KOPT-K1 (cell line): ENCODE measurements at regions not wholly inside any gene's neighbourhood (a gene's known extent, or its start where the extent isn't known, plus 50 kb on each side); places are given as distances from the start of the nearest gene placed in this dataset.

ENCODE experiments used
- H3K27ac ChIP-seq: fragments of 200-600 bp; sonication (generic); 2 replicates; pipeline ENCODE4 v1.5.1; 2016; ENCODE audit warnings: antibody characterized with exemption, mild to moderate bottlenecking, low read depth, low read length; ENCODE audit not compliant: poor library complexity, severe bottlenecking
- H3K36me3 ChIP-seq: fragments of 200-600 bp; sonication (generic); 2 replicates; pipeline ENCODE4 v1.5.1; 2017; ENCODE audit warnings: antibody characterized with exemption, mild to moderate bottlenecking, low read length, moderate library complexity; ENCODE audit not compliant: insufficient read depth
- H3K9me3 ChIP-seq: fragments of 200-600 bp; sonication (generic); 2 replicates; pipeline ENCODE4 v1.5.1; 2017; ENCODE audit warnings: antibody characterized with exemption, low read length, mild to moderate bottlenecking; ENCODE audit not compliant: insufficient read depth, poor library complexity, severe bottlenecking

GRCh38 chr18:71471963-71472725, 1072.0 kb downstream of the CBLN2 start:
- no peak overlapping the region for H3K27ac ChIP-seq
- H3K36me3 ChIP-seq, result no peaks in the 10 kb centered on the region
- H3K9me3 ChIP-seq, result no peaks in the 10 kb centered on the region

- H3K9me3 ChIP-seq, result no peaks in the 10 kb centered on the region
- no peak overlapping the region for H3K27ac ChIP-seq
- no peaks in the 10 kb centered on the region for H3K36me3 ChIP-seq
Observed at GRCh38 chr18:71456206-71456605, 1087.9 kb downstream of the CBLN2 start.

DNA sequence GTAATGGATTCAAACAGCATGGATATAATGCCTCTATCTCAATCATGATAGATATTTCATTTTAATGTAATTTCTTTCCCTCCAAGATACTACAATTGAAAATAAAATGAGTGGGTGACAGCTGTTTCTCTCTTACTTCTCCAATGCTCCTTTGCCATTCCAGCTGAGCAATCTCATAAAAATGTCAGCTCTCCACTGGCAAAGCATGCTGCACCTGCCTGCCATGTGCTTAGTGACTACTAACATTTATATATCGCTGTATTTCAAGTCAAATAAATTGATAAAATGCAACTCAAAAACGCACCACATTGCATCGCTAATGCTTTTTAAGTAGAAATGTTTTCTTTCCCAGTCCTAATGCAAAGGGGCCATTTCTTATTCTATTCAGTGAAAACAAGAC, 1093.9 kb downstream of the CBLN2 start:
- no peak overlapping the region for H3K27ac ChIP-seq
- no peaks in the 10 kb centered on the region for H3K9me3 ChIP-seq
- no peaks in the 10 kb centered on the region for H3K36me3 ChIP-seq

DNA sequence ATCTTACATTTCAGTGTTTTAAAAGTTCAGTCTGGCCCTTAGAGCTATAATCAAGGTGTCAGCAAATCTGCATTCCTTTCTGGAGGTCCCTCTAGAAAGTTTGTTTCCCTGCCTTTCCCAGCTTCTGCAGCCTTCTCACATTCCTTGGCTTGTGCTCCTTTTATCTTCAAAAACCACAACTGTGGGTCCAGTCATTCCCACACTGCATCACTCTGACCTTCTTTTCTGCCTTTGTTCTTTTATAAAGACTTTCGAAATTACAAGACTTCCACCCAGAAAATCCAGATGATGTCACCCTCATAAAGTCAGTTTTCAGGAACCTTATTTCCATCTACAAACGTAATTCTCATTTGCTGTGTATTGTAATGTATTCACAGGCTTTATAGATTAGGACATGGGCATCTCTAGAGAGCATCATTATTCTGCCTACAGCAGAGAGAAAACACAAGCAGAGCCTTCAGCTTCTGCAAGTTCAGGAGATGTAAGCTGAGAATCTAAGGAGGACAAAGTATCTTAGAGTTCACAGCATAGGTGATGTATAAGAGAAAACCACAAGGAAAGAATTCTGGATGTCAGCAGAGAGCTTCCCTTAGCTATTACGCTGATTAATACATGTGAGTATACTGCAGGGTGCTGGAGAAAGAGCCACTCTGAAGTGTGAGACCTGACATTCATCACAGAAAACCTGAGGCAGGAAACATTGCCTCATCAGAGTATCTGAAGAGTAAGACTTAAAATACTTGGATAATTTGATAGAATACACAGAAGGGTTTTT, 1100.2 kb downstream of the CBLN2 start:
- no peaks in the 10 kb centered on the region for H3K36me3 ChIP-seq
- H3K9me3 ChIP-seq, result no peaks in the 10 kb centered on the region
- no peak overlapping the region for H3K27ac ChIP-seq

DNA sequence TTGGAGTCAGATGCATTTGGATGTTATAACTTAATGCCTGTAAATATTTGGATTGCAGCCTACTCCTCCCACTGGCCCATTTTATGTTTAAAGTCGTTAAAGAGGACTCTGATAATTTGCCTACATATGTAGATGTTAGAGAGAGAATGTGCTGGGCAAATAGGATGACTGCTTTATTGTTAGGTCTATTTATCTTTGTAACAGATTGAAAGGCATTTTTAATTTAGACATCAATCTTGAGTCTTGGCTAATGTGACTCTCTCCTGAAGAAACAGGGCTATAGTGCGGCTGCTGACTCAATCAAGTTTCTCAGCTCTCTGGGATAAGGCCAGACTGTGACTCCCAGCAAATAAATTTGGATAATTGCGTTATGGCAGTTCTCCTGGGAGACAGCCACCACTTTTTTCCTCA, 1101.4 kb downstream of the CBLN2 start:
- Histone ChIP-seq H3K36me3 (no peaks in the 10 kb centered on the region), H3K9me3 (no peaks in the 10 kb centered on the region), H3K27ac (no peak overlapping the region)

- no peaks in the 10 kb centered on the region for H3K9me3 ChIP-seq
- H3K36me3 ChIP-seq, result no peaks in the 10 kb centered on the region
- H3K27ac ChIP-seq, result no peak overlapping the region
Observed at GRCh38 chr18:71441156-71441555, 1103.0 kb downstream of the CBLN2 start.

- no peaks in the 10 kb centered on the region for H3K9me3 ChIP-seq
- no peaks in the 10 kb centered on the region for H3K36me3 ChIP-seq
- H3K27ac ChIP-seq, result no peak overlapping the region
Observed at GRCh38 chr18:71437511-71437910, 1106.6 kb downstream of the CBLN2 start.

- Histone ChIP-seq H3K36me3 (no peaks in the 10 kb centered on the region), H3K27ac (no peak overlapping the region), H3K9me3 (no peaks in the 10 kb centered on the region)
Observed at GRCh38 chr18:71433373-71433772, 1110.8 kb downstream of the CBLN2 start.

GRCh38 chr18:71431689-71432088, 1112.5 kb downstream of the CBLN2 start:
- no peaks in the 10 kb centered on the region for H3K36me3 ChIP-seq
- H3K27ac ChIP-seq, result no peak overlapping the region
- no peaks in the 10 kb centered on the region for H3K9me3 ChIP-seq

DNA sequence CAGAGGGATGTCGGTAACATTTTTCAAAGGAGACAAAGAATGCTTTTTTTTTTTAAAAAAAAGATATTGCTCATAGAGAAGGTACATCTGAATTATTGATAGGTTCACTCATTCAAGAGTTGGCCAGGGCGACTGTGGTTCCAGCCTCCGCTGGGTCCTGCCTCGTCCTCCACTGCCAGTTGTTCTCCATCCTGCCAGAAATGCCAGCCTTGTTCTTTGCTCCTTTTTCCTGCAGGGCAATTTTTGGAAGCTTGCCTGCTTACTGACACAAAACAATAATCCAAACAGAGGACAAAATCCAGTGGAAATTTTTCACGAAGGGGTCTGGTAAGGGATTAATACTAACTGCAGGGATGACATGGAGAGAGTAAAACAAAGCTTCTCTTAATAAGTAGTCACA, 1113.0 kb downstream of the CBLN2 start:
- Histone ChIP-seq H3K27ac (no peak overlapping the region), H3K36me3 (no peaks in the 10 kb centered on the region), H3K9me3 (no peaks in the 10 kb centered on the region)

GRCh38 chr18:71426441-71426840, 1117.7 kb downstream of the CBLN2 start:
- Histone ChIP-seq H3K27ac (no peak overlapping the region), H3K9me3 (no peaks in the 10 kb centered on the region), H3K36me3 (no peaks in the 10 kb centered on the region)

GRCh38 chr18:71405169-71405809, 1116.4 kb downstream of the SOCS6 start:
- Histone ChIP-seq H3K36me3 (no peaks in the 10 kb centered on the region), H3K27ac (no peak overlapping the region), H3K9me3 (no peaks in the 10 kb centered on the region)

DNA sequence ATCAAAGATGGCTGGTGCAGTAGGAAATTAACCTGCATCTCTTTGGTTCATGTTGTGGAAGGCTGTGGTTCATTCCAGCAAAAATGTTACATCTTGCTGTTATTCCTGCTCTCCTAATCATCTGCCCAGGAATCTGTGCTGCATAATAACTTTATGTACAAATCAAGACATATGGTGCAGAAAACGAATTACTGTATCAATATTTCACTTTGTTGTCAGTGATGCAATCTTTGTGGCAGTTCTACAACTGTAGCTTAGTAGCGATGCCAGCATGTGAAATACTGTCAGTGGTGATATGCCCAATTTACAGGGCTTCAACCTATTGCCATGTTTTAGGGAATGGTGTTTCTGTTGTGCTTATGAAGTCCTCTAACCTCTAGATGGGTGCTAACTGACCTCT, 1114.7 kb downstream of the SOCS6 start:
- no peak overlapping the region for H3K27ac ChIP-seq
- H3K36me3 ChIP-seq, result no peaks in the 10 kb centered on the region
- H3K9me3 ChIP-seq, result no peaks in the 10 kb centered on the region

DNA sequence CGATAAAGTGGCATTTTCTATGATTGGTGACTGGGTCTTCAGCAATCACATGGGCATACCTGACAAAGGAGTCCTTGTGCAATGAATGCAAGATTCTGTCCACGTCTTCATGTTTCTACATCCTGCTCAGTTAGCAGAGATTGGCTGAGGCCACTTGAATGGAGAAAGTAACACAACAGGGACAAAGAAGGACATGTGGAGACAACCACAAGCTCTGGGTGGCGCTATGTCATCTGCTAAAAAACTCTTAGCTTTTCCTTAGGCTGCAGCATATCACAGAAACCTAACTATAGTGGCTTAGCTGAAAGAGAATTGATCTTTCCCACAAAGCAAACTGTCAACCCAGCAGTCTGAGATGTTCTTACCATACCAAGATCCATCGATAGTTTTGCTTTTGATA, 1109.7 kb downstream of the SOCS6 start:
- Histone ChIP-seq H3K36me3 (no peaks in the 10 kb centered on the region), H3K27ac (no peak overlapping the region), H3K9me3 (no peaks in the 10 kb centered on the region)

DNA sequence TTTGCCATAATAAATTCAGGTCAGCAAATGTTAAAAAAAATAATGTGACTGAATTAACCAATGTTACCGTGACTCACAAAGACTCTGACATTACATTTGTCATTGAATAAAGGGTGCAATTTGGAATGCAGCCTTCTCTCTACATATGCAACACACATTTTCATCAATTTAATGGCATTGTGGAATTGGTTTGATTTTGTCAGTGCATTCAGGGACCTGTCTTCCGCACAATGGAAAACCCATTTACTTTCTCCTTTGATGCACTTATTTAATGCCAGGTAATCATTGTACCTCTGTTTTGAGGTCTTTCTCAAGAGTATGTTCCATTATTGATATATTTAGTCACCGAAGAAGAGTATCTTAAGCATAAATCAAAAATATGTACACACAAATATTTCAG, 1099.3 kb downstream of the SOCS6 start:
- Histone ChIP-seq H3K27ac (no peak overlapping the region), H3K36me3 (no peaks in the 10 kb centered on the region), H3K9me3 (no peaks in the 10 kb centered on the region)
